ENCODE measurements at regions not wholly inside any gene's neighbourhood (a gene's known extent, or its start where the extent isn't known, plus 50 kb on each side); places are given as distances from the start of the nearest gene placed in this dataset.

DNA sequence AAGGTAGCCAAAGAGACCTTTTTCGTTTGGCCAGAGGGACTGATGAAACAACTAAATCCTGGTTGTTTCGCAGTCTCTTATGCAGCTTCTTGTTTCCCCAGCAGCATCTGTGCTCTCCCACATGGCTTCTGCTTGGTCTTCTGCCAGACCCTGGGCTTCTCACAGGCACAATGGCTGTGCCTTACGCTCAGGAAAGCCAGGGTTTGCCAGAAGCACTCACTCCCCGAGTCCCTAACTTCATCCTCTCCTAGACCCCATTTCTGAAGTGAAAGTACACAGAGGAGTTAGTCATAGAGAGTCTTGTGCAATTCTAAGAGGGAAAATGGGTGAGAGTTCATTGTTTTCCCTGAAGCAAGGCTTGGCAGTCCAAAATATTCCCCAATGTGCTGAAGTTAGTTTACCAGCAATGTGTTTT, 121.7 kb downstream of the EVX1 start:
- peak; percentile 43 for DNase-seq (ENCODE audit: low read depth)

DNA sequence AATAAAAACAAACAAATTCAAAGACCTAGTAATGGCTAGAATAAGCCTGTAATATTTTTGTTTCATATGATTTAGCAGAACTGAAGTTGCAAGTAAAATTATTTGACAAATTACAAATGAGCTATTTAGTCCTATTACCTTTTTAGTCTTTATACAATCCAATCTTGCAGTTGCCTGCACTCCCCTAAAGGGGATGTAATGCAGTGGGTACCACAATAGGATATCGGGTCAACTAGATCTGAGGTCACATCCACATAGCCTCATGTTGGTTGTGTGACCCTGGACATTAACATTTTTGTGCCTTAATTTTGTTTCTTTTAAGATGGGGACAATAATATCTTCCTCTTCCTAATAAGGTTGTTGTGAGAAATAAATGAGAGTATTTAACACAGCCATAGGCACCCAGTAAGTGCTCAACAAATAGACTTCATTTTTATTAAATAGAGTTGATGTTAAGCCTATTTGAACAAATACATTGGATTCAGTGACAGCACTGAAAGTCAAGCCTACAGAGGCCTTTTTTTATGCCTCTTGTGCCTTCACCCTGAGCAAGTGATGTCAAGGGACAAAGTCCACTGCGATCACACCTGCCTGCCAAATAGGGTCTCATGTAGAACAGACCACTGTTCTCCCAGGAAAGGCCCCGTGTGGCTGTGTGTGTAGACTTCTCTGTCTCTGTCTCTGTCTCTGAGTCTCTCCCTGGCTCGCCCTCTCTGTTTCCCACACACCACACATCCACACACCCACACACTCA, 124.8 kb downstream of the EVX1 start:
- DNase-seq (ENCODE audit: low read depth) = no peak

DNA sequence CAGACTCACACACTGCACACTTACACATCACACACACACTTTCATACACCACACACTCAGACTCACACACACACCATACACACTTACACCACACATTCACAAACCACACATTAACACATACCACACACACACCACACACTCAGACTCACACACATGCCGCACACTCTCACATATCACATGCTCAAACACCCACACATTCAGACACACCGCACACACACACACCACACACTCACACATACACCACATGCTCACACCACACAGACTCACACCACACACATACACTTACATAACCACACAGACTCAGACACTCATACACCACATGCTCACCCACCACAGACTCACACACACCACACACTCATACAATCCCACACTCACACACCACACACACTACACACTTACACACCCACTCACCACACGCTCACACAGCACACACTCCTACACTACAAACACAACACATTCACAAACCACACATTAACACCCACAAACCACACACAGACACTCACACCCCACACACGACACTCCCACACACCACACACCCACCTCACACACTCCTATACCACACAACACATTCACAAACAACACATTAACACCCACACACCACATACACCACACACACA, 125.4 kb downstream of the EVX1 start:
- no peak for DNase-seq (ENCODE audit: low read depth)

DNA sequence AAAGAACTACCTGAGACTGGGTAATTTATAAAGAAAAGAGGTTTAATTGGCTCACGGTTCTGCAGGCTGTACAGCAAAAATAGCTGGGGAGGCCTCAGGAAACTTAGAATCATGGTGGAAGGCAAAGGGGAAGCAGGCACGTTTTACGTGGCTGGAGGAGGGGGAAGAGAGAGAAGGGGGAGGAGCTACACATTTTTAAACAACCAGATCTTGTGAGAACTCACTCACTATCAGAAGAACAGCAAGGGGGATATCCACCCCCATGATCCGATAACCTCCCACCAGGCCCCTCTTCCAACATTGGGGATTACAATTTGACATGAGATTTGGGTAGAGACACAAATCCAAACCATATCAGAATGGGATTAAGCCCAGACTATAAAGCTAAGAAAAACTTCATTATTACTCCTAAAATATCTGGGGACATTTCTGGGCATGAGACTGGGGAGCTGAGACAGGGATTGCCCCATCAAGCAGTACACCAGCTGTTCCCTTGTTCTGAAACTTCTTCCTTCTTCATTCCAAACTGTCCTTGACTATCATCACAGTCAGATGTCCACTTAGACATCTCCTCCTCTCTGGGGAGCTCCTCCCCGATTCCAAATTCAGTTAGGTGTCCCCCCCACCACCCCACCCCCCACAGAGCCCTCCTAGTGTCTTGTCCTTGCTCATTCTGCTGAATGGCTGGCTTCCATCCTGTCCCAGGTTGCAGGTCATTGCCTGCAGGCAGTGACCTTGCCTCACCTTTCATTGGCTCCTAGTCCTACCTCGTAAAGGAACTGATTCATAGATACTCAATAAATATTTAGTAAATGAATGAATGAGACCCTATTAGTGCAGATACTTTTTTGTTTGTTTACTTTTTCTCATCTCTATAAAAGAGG, 132.6 kb downstream of the EVX1 start:
- DNase-seq (ENCODE audit: low read depth) = no peak

DNA sequence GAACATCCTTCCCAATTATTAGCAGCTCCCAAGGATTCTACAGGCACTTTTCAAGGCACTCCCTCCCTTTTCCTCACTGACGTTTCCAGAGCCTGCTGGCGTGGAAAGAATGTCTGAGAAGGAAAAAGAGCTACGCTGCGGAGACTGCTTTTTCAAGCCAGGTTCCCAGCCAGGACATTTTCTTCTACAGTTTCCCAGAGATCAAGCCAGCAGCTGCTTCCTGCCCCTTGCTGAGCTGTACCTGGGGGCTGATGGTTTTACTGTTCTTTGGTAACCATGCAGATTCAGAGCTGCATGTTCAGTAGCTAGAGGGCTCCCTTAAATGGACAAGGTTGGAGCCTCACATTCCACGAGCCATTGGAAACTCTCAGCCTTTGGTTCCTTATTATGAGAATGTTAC, 133.4 kb downstream of the EVX1 start:
- no peak for DNase-seq (ENCODE audit: low read depth)

DNA sequence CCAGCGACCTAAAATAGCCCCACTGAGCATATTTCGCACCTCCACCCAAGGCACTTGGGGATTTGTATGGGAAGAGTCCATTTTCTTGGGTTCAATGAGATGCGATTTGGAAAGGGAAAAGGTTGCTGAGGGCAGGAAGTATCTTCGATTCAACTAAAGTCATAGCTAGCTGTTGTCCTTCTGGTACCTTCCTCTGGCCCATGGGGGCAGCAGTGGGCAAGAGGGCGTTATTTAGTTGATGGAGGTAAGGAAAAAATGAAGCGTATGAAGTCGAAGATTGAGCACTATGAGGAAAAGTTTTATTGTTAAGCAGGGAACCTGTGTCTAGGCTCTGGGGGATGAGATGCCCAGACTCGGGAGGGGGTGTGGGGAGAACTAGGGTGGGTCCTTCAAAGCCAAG, 135.4 kb downstream of the EVX1 start:
- DNase-seq (ENCODE audit: low read depth) = no peak

DNA sequence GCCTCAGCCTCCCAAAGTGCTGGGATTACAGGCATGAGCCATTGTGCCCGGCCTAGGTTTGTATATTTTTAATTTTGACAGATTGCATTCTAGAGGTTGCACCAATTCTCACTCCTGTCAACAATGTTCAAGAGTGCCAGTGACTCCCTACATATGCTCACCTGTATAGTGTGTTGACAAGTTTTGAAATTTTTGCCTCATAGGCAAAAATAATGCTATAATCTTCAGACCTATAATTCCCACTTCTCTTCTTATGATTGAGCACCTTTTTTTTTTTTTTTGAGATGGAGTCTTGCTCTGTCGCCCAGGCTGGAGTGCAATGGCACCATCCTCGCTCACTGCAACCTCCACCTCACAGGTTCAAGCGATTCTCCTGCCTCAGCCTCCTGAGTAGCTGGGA, 139.7 kb downstream of the EVX1 start:
- DNase-seq (ENCODE audit: low read depth) = no peak

DNA sequence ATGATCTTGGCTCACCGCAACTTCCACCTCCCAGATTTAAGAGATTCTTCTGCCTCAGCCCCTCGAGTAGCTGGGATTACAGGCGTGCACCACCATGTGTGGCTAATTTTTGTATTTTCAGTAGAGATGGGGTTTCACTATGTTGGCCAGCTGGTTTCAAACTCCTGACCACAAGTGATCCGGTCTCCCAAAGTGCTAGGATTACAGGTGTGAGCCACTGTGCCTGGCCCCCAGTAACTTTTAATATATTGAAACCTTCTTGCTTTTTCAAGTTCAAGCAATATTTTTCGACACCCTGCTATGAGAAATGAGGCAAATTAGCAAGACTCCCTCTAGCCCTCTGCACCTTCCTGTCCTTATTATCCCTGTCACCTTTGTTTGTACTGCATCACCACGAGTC, 144.0 kb downstream of the EVX1 start:
- no peak for DNase-seq (ENCODE audit: low read depth)

DNA sequence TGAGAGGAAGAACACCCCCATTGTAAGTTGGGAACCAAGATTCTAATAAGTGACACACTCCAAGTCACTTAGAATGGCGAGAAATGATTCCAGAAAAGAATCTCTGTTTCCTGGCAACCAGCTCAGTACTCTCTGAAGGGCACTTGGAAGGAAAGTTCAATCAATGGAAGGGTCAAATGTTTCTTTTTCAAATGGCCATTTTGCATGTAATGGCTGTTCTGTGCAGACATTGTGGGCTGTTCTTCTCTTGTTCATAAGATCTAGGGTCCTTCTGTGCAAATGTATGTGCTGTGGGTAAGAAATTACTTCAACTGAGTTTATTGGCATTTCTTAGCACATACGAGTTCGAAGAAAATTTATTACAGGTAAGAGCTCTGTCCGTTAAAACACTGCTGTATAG, 145.3 kb downstream of the EVX1 start:
- DNase-seq (ENCODE audit: low read depth) = no peak

DNA sequence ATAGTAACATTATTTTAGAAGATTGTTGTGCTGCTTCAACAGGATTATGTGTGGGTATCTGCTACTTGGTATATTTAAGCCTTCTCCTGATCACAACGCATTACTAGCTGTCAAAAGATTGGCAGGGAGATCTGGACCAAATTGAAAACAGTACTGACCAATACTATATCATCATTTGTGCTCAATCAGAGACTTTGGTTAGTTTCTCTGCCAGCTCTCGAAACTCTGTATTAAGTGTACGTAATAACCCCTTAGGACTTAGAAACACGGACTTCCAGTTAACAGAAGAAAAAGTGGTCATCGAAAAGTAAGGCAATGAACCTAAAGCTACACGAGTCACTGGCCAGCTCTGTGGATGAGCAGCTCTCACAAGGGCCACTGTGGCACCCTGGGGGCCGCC, 146.0 kb downstream of the EVX1 start:
- no peak for DNase-seq (ENCODE audit: low read depth)

DNA sequence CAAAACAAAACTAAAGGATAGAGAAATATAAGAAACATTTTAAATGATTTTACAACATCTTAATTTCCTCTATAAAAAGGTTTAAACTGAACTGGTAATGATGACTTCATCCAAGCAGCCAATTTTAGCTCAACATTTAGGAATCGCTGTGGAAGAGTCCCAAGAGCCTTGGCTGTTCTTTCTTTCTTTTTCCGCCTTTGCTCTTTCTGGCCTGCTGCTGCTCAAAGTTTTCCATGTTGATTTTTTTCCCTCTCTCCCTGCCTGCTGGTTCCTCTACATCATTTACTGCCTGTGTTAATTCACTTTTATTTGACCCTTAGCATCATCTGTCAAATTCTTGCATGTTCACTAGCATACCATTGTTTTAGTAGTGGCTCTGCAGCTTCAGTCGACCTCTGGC, 146.9 kb downstream of the EVX1 start:
- DNase-seq (ENCODE audit: low read depth) = no peak

DNA sequence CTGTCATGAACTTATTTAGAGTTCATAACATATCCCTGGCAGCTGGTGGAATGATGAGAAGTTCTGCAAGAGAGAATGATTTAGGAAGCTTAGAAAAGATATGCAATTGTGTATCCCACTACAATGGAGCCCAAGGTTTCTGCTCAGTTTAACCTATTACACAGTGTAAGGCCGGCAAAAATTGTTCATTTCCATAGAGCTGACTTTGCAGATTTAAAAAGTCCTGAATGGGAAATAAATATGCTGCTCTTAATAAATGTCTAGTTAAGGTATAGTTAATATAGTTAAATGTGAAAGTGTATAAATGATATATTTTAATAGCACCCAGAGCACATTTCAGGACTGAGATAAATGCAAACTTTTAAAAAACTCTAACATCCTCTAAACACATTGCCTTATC, 149.9 kb downstream of the EVX1 start:
- no peak for DNase-seq (ENCODE audit: low read depth)

DNA sequence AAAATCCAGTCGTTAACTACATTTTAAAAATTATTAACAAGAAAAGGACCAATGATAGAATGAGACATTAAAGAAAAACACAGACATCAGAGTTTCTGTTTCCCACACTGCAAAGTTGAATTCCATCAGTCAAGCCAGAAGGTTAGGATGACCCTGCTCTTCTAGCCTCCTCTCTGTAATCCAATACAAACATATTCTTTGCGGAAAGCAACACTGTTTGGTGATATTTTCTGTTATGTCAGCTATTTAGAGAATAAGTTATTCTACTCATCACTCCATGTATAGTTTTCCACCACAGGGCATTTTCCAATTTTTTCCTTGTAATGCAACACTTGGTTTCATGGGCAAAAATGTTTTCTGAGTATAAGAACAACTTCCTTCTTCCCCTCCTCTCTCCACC, 152.3 kb downstream of the EVX1 start:
- DNase-seq (ENCODE audit: low read depth) = no peak

DNA sequence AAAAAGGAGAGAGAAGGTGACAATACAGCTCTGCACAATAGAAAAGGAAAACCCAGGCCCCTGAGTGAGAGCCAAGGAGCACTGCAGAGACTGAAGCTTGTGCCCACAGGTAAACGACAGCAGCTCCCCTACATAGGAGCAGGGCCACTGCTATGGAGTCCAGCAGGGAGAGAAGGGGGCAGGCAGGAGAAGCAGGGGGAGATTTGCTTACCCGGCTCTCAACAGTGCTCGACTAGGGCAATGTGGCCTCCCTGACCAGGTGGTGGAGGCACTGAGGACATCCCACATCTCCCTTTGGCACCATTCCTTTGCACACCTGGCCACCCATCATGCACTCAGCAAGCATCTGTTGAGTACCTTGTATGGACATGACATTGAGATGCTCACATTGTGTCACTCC, 153.0 kb downstream of the EVX1 start:
- DNase-seq (ENCODE audit: low read depth) = no peak

DNA sequence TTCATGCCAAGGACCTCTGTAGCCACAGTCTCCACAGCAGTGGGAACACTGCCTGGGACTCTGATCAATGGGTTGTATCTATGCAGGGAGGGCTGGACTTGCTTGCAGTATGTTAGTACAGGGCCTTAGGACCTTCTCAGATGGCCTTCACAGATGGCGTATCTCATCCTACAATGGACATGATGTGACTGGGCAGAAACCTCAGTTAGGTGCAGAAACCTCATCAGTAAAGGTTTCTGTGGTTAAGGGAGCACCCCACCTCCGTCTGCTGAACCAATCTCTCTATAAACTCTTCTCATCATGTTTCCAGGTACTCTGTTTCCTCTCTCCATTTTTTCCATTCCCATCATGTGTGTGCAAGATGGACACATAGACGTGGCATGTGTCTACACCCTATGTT, 154.9 kb downstream of the EVX1 start:
- no peak for DNase-seq (ENCODE audit: low read depth)

DNA sequence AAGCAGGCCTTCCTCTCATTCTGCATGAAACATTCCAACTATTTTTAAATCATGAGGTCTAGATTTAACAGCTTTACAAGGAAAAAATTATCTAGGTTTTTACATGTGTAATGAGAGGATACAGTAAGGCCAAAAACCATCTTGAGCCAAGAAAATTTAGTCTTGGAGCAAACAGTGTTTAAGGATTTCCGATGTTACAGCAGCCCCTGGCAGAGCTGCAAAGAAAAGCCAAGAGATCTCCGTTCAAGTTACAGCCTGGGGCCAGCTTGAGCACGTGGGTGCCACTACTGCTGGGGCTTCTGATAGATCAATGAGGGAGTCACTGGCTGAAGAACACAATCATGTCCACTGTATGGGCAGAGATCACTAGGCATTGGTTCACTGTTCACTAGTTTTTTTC, 156.2 kb downstream of the EVX1 start:
- no peak for DNase-seq (ENCODE audit: low read depth)

DNA sequence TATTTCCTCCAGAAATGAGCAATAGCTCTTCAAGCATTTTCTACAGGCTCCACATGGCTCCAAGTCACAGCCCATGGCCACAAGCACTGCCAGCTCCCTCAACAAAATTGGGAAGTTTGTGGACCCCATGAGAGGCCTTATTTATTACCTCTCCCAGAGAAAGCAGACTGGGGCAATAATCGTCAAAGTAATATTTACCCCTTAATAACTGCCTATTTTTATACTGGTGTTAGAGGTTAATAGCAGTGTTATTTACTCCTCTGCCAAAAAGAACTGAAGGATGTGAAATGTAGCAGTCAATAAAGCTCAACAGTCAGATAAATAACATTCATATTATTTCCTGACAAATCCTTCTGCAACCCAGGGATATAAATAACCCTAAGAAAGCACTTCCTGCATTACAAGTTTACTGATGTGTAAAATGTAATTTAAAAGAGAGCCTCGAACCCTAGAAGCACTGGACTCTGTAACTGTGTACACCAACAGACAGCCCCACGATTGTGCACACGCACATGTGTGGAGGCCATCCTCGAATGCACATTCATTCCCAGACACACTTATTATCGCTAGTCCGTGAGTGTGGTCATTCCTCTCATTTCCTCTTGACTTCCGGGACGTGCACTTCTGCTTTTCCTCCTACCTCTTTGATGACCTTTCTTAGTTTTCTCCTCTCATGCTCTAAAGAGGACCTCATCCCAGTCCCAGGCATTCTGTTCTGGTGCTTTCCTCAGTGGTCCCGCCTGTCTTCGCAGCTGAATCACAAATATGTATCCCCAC, 157.4 kb downstream of the EVX1 start:
- DNase-seq (ENCODE audit: low read depth) = no peak

DNA sequence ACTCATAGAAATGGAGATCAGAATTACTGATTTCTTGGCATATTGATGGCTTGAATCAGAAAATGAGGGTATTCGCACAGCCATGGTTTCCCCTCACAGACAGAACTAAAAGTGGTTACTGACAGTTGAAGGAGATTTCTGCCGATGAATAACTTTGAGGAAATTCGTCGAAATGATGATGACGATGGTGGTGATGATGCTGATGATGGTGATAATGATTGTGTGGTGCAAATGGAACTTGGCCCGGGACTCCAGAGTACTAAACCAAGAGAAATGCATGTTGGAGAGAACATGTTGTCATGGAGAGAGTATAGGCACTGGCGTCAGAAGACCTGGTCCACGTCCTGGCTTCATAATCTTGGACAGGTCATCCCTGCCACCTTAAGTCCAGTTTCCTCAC, 163.2 kb downstream of the EVX1 start:
- no peak for DNase-seq (ENCODE audit: low read depth)

DNA sequence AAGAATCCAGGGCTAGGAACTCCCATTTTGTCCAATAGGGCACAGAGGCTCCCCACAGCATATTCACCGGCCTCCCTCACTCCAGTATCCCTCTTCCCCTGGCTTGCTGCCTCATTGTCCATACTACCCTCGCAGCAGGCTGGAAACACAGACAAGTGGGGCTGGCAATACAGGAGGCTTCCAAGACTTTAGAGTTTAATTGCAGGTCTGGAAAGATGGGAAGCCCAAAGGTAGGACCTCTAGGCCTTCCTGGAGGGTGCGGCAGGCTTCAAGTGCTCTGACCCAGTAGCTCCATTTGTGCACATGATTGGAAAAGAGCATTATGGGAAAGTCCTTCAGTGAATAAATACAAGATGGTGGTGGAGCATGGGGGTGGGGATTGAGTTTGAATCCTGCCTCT, 166.7 kb downstream of the EVX1 start:
- DNase-seq (ENCODE audit: low read depth) = no peak

DNA sequence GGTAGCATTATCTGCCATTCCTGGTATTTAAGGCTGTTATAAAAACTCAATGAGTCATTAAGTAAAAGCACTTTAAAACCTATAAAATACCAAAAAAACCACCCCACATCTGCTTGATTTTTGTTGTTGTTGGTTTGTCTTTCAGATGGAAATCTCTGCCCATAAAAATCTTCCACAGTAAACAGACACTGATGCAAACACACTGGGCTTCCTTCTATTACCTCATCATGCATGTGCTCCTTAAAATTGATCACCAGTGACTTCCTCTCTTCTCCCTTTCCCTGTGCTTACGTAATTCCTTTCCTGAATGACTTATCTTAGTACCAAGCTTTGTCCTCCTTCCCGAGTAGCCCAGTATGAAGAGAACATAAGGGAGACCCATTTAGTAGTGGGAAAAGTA, 167.2 kb downstream of the EVX1 start:
- peak; percentile 36 for DNase-seq (ENCODE audit: low read depth)

DNA sequence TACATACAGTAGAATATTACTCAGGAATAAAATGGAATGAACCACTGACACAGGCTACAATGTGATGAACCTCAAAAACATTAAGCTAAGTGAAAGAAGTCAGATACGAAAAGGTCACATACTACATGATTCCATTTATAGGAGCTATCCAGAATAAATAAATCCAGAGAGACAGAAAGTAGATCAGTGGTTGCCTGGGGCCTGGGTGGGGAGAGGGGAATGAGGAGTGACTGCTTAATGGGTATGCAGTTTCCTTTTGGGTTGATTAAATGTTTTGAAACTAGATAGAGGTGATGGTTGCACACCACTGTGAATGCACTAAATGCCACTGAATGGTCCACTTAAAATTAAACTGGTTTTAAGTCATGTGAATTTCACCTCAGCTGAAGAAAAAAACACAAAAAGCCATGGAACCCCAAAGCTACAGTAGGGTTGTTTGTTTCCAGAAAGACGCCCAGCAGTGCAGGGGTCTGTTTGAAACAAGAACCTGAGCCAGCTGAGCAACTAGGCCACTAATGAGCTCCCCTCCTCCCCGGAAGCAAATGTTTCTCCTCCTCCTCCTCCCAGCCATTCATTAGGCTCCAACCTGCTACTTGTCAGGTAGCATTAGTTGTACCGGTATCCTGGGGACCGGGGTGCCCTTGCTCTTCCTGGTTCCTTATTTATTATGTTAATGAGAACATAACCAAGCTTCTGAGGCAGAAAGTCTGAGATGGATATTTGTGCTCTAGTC, 168.4 kb downstream of the EVX1 start:
- DNase-seq (ENCODE audit: low read depth) = no peak

DNA sequence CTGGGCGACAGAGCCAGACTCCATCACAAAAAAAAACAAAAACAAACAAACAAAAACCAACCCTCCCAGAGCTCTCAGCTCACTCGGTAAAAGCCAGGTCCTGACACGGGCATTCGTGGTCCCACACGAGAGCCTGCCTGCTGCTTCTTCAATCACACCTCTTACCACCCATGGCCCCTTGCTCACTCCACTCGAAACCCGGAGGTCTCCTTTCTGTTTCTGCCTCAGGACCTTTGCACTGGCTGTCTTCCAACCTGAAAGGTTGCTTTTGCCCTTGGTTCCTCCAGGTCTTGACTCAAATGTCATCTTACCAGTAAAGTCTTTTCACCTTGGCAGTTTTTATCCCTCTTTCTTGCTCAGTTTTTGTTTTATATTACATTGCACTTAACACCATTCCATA, 169.6 kb downstream of the EVX1 start:
- DNase-seq (ENCODE audit: low read depth) = no peak

All from HS-5 (cell line).